OCI-LY1 (cell line): ENCODE measurements at regions not wholly inside any gene's neighbourhood (a gene's known extent, or its start where the extent isn't known, plus 50 kb on each side); places are given as distances from the start of the nearest gene placed in this dataset.

ENCODE experiments used
- H2AFZ ChIP-seq: fragments of 200-600 bp; sonication (generic), shearing (Covaris generic); 2 replicates; pipeline ENCODE4 v1.6.0; 2014; ENCODE audit warnings: antibody characterized with exemption, mild to moderate bottlenecking, low read length
- H3F3A ChIP-seq: fragments of 200-600 bp; sonication (generic), shearing (Covaris generic); 2 replicates; pipeline ENCODE4 v1.6.0; 2014; ENCODE audit warnings: mild to moderate bottlenecking, antibody characterized with exemption, low read length, moderate library complexity; ENCODE audit not compliant: insufficient read depth
- H3K27ac ChIP-seq: fragments of 200-600 bp; sonication (generic); 2 replicates; pipeline ENCODE4 v1.5.1; 2014; ENCODE audit warnings: low read length, mixed run types, mild to moderate bottlenecking, low read depth; ENCODE audit not compliant: poor library complexity, severe bottlenecking
- H3K27me3 ChIP-seq: fragments of 200-600 bp; sonication (generic); 2 replicates; pipeline ENCODE4 v1.6.0; 2014; ENCODE audit warnings: antibody characterized with exemption, mild to moderate bottlenecking, low read length, moderate library complexity; ENCODE audit not compliant: insufficient read depth
- H3K36me3 ChIP-seq: fragments of 200-600 bp; sonication (generic); 2 replicates; pipeline ENCODE4 v1.6.1; 2014; ENCODE audit warnings: mild to moderate bottlenecking, antibody characterized with exemption, low read length, moderate library complexity, mixed read lengths; ENCODE audit not compliant: insufficient read depth
- H3K4me1 ChIP-seq: fragments of 200-600 bp; sonication (generic); 2 replicates; pipeline ENCODE4 v1.5.1; 2014; ENCODE audit warnings: mild to moderate bottlenecking, low read length, moderate library complexity; ENCODE audit not compliant: insufficient read depth, severe bottlenecking
- H3K4me2 ChIP-seq: fragments of 200-600 bp; sonication (generic), shearing (Covaris generic); 2 replicates; pipeline ENCODE4 v1.6.1; 2014; ENCODE audit warnings: low read length
- H3K4me3 ChIP-seq: fragments of 200-600 bp; sonication (generic); 2 replicates; pipeline ENCODE4 v1.5.1; 2014; ENCODE audit warnings: low read length, low read depth, mild to moderate bottlenecking, mixed read lengths; ENCODE audit not compliant: poor library complexity, severe bottlenecking
- H3K79me2 ChIP-seq: fragments of 200-600 bp; shearing (Covaris generic); 2 replicates; pipeline ENCODE4 v1.6.1; 2016; ENCODE audit warnings: mixed run types, low read length, mixed read lengths; ENCODE audit not compliant: insufficient read depth
- H3K9ac ChIP-seq: fragments of 200-600 bp; sonication (generic), shearing (Covaris generic); 2 replicates; pipeline ENCODE4 v1.6.1; 2014; ENCODE audit warnings: mild to moderate bottlenecking, low read length, mixed read lengths
- H3K9me2 ChIP-seq: fragments of 200-600 bp; sonication (generic), shearing (Covaris generic); 2 replicates; pipeline ENCODE4 v1.6.1; 2014; ENCODE audit warnings: low read depth, mild to moderate bottlenecking, low read length, mixed read lengths
- H3K9me3 ChIP-seq: fragments of 200-600 bp; shearing (Covaris generic); 2 replicates; pipeline ENCODE4 v1.6.1; 2014; ENCODE audit warnings: low read length, mixed read lengths
- H4K20me1 ChIP-seq: fragments of 200-600 bp; sonication (generic), shearing (Covaris generic); 2 replicates; pipeline ENCODE4 v1.6.0; 2016; ENCODE audit warnings: mild to moderate bottlenecking, low read length; ENCODE audit not compliant: insufficient read depth
- CTCF ChIP-seq: fragments of 200-600 bp; sonication (generic), shearing (Covaris generic); IDR thresholded peaks from 2 replicates; pipeline ENCODE4 v1.5.1; 2017; ENCODE audit warnings: mild to moderate bottlenecking, antibody characterized with exemption, low read length, moderate library complexity, mixed read lengths
- EZH2 ChIP-seq: fragments of 200-600 bp; sonication (generic), shearing (Covaris generic); IDR thresholded peaks from 2 replicates; pipeline ENCODE4 v1.8.0; 2017; ENCODE audit warnings: borderline replicate concordance, mixed run types, mild to moderate bottlenecking, antibody characterized with exemption, low read length, moderate library complexity, mixed read lengths

GRCh38 chr22:48808038-48808960 is 1019.4 kb downstream of the BRD1 start:
- Histone ChIP-seq H2AFZ (no peak overlapping the region), H3F3A (no peaks in the 10 kb centered on the region), H3K27ac (no peak overlapping the region), H4K20me1 (no peaks in the 10 kb centered on the region), H3K9ac (no peak overlapping the region), H3K4me2 (no peak overlapping the region), H3K27me3 (no peaks in the 10 kb centered on the region), H3K36me3 (no peaks in the 10 kb centered on the region), H3K4me1 (no peaks in the 10 kb centered on the region), H3K9me3 (no peaks in the 10 kb centered on the region), H3K4me3 (no peak overlapping the region), H3K9me2 (no peaks in the 10 kb centered on the region), H3K79me2 (no peaks in the 10 kb centered on the region)
- no peak for TF ChIP-seq EZH2
- no peak for TF ChIP-seq CTCF

- TF ChIP-seq CTCF (no peak), EZH2 (no peak)
- H3K4me3 ChIP-seq: no peak overlapping the region
- H3K36me3 ChIP-seq: no peaks in the 10 kb centered on the region
- no peak overlapping the region for H3K4me2 ChIP-seq
- H3K9me2 ChIP-seq: no peaks in the 10 kb centered on the region
- no peaks in the 10 kb centered on the region for H3K27me3 ChIP-seq
- H3K27ac ChIP-seq: no peak overlapping the region
- no peaks in the 10 kb centered on the region for H3K9me3 ChIP-seq
- H4K20me1 ChIP-seq: no peaks in the 10 kb centered on the region
- H3K4me1 ChIP-seq: no peaks in the 10 kb centered on the region
- no peaks in the 10 kb centered on the region for H3F3A ChIP-seq
- H3K79me2 ChIP-seq: no peaks in the 10 kb centered on the region
- H2AFZ ChIP-seq: no peak overlapping the region
- no peak overlapping the region for H3K9ac ChIP-seq
Measured at GRCh38 chr22:48807155-48807554, 1020.5 kb downstream of the BRD1 start.

DNA sequence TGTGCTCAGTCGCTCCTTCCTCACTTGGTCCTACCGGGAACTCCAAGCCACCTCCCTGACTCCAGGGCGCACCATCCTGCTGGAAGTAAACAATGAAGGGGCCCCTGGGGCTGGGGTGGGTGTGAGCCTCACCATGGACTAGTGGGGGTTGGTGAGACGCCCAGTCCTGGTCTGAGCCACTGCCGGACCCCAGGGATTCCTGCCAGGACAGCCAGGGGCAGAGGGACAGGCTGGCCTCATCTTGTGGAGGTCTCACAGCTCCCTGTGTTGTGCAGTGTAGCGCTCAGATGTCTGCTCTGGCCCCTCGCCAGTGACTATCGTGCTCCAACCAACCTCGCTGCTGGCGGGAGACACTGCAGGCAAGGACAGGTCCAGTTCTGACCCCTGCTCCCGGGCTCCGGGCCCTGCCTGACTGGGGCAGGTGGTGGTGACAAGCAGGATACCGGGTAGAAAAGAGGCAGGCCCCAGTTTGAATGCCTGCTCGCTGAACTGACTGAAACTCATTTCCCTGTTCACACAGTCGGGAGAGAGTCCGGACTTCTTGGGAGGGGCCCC is 1021.4 kb downstream of the BRD1 start:
- Histone ChIP-seq H3K9ac (no peak overlapping the region), H2AFZ (no peak overlapping the region), H3K9me3 (no peaks in the 10 kb centered on the region), H3K36me3 (no peaks in the 10 kb centered on the region), H3K4me2 (no peak overlapping the region), H3K4me3 (no peak overlapping the region), H3K9me2 (no peaks in the 10 kb centered on the region), H3K27me3 (no peaks in the 10 kb centered on the region), H3F3A (no peaks in the 10 kb centered on the region), H3K27ac (no peak overlapping the region), H3K79me2 (no peaks in the 10 kb centered on the region), H3K4me1 (no peaks in the 10 kb centered on the region), H4K20me1 (no peaks in the 10 kb centered on the region)
- no peak for TF ChIP-seq CTCF
- no peak for TF ChIP-seq EZH2
